DND-41 (cell line): ENCODE measurements at regions not wholly inside any gene's neighbourhood (a gene's known extent, or its start where the extent isn't known, plus 50 kb on each side); places are given as distances from the start of the nearest gene placed in this dataset.

Source experiments
- ATAC-seq: fragments of 200-7000 bp; cut with Tn5 transposase; 3 replicates; pipeline ENCODE4 v1.9.1; 2021; ENCODE audit warnings: low read depth; ENCODE audit not compliant: insufficient read depth
- DNase-seq: peaks from one replicate; pipeline ENCODE4 v3.0.0-alpha.2; 2020
- H2AFZ ChIP-seq: 2 replicates; pipeline ENCODE4 v1.6.0; 2012; ENCODE audit warnings: low read depth, low read length
- H3K27ac ChIP-seq: 2 replicates; pipeline ENCODE4 v1.5.1; 2012; ENCODE audit warnings: low read length, inconsistent platforms
- H3K27me3 ChIP-seq: fragments of 200-600 bp; sonication (generic); 2 replicates; pipeline ENCODE4 v1.6.0; 2012; ENCODE audit warnings: low read length, mild to moderate bottlenecking, inconsistent platforms; ENCODE audit not compliant: insufficient read depth, poor library complexity
- H3K36me3 ChIP-seq: 2 replicates; pipeline ENCODE4 v1.5.1; 2012; ENCODE audit warnings: low read length, inconsistent platforms; ENCODE audit not compliant: insufficient read depth
- H3K4me1 ChIP-seq: 2 replicates; pipeline ENCODE4 v1.5.1; 2012; ENCODE audit warnings: mild to moderate bottlenecking, low read length; ENCODE audit not compliant: insufficient read depth
- H3K4me2 ChIP-seq: 2 replicates; pipeline ENCODE4 v1.6.0; 2012; ENCODE audit warnings: mild to moderate bottlenecking, moderate library complexity, low read length, inconsistent platforms; ENCODE audit not compliant: insufficient read depth
- H3K4me3 ChIP-seq, 2 experiments: fragments of 200-600 bp in 1 of 2; shearing (Covaris generic) in 1 of 2; 2 replicates each; pipeline ENCODE4 v1.5.1; 2012 to 2016; ENCODE audit warnings: inconsistent platforms in 2 of 2, low read length in 2 of 2, mild to moderate bottlenecking in 2 of 2, low read depth in 1 of 2, moderate library complexity in 1 of 2
- H3K79me2 ChIP-seq: 2 replicates; pipeline ENCODE4 v1.6.0; 2012; ENCODE audit warnings: low read length, inconsistent platforms; ENCODE audit not compliant: insufficient read depth
- H3K9ac ChIP-seq: 2 replicates; pipeline ENCODE4 v1.6.0; 2012; ENCODE audit warnings: low read depth, mild to moderate bottlenecking, inconsistent platforms, low read length, moderate library complexity
- H3K9me3 ChIP-seq: 2 replicates; pipeline ENCODE4 v1.5.1; 2012; ENCODE audit warnings: low read length, moderate library complexity, mild to moderate bottlenecking, inconsistent platforms; ENCODE audit not compliant: insufficient read depth, severe bottlenecking
- H4K20me1 ChIP-seq: 2 replicates; pipeline ENCODE4 v1.6.0; 2012; ENCODE audit warnings: low read length; ENCODE audit not compliant: insufficient read depth
- CTCF ChIP-seq: IDR thresholded peaks from 2 replicates; pipeline ENCODE4 v1.5.1; 2012; ENCODE audit warnings: borderline replicate concordance, low read length, moderate library complexity, mild to moderate bottlenecking; ENCODE audit not compliant: poor library complexity, severe bottlenecking; ENCODE audit errors: extremely low read depth
- EZH2 ChIP-seq: IDR thresholded peaks from 3 replicates; pipeline ENCODE4 v1.6.1; 2012; ENCODE audit warnings: borderline replicate concordance, low read depth, mild to moderate bottlenecking, moderate library complexity, low read length, inconsistent platforms; ENCODE audit not compliant: severe bottlenecking

GRCh38 chr2:64260817-64261216 is 116.6 kb upstream of the PELI1 start:
- no peak for ATAC-seq

GRCh38 chr2:64262071-64262470 is 117.9 kb upstream of the PELI1 start:
- Histone ChIP-seq H2AFZ (no peak overlapping the region), H3K9me3 (no peaks in the 10 kb centered on the region), H3K4me3 (no peak overlapping the region), H3K27ac (no peak overlapping the region), H3K4me2 (no peak overlapping the region), H3K4me1 (no peaks in the 10 kb centered on the region), H3K27me3 (peaks cover 22% of the 10 kb centered on the region), H3K9ac (no peak overlapping the region), H4K20me1 (no peaks in the 10 kb centered on the region), H3K36me3 (no peaks in the 10 kb centered on the region), H3K79me2 (no peaks in the 10 kb centered on the region)
- ATAC-seq = no peak
- no peak for TF ChIP-seq EZH2
- no peak for TF ChIP-seq CTCF
- DNase-seq = no peak

More at GRCh38 chr2:64260817-64261216, 116.6 kb upstream of the PELI1 start:
- no peak overlapping the region for H2AFZ ChIP-seq
- H3K4me2 ChIP-seq = no peak overlapping the region
- no peaks in the 10 kb centered on the region for H3K36me3 ChIP-seq
- no peak overlapping the region for H3K27ac ChIP-seq
- H3K9me3 ChIP-seq = no peaks in the 10 kb centered on the region
- no peaks in the 10 kb centered on the region for H4K20me1 ChIP-seq
- no peaks in the 10 kb centered on the region for H3K4me1 ChIP-seq
- H3K27me3 ChIP-seq = peaks cover 22% of the 10 kb centered on the region
- H3K79me2 ChIP-seq = no peaks in the 10 kb centered on the region
- DNase-seq = no peak
- no peak overlapping the region for H3K4me3 ChIP-seq
- H3K9ac ChIP-seq = no peak overlapping the region
- TF ChIP-seq CTCF (no peak), EZH2 (no peak)

- Histone ChIP-seq H2AFZ (no peak overlapping the region), H3K4me1 (no peaks in the 10 kb centered on the region), H4K20me1 (no peaks in the 10 kb centered on the region), H3K9me3 (no peaks in the 10 kb centered on the region), H3K4me3 (no peak overlapping the region), H3K27ac (no peak overlapping the region), H3K36me3 (no peaks in the 10 kb centered on the region), H3K4me2 (no peak overlapping the region), H3K27me3 (peaks cover 22% of the 10 kb centered on the region), H3K9ac (no peak overlapping the region), H3K79me2 (no peaks in the 10 kb centered on the region)
- TF ChIP-seq CTCF (no peak), EZH2 (no peak)
- no peak for DNase-seq
- ATAC-seq = no peak
Measured at GRCh38 chr2:64262816-64263215, 118.6 kb upstream of the PELI1 start.

- no peaks in the 10 kb centered on the region for H3K36me3 ChIP-seq
- DNase-seq (no peak), ATAC-seq (no peak)
- no peaks in the 10 kb centered on the region for H4K20me1 ChIP-seq
- H3K9ac ChIP-seq = no peak overlapping the region
- H3K9me3 ChIP-seq = no peaks in the 10 kb centered on the region
- no peak overlapping the region for H2AFZ ChIP-seq
- H3K4me1 ChIP-seq = no peaks in the 10 kb centered on the region
- no peak for TF ChIP-seq CTCF
- no peak for TF ChIP-seq EZH2
- no peak overlapping the region for H3K4me2 ChIP-seq
- no peak overlapping the region for H3K4me3 ChIP-seq
- H3K27ac ChIP-seq = no peak overlapping the region
- no peaks in the 10 kb centered on the region for H3K79me2 ChIP-seq
- H3K27me3 ChIP-seq = peaks cover 22% of the 10 kb centered on the region
Measured at GRCh38 chr2:64263315-64263714, 119.1 kb upstream of the PELI1 start.
